Endodermal cell (in vitro differentiated cells): ENCODE measurements at regions not wholly inside any gene's neighbourhood (a gene's known extent, or its start where the extent isn't known, plus 50 kb on each side); places are given as distances from the start of the nearest gene placed in this dataset.
A peak's percentile ranks its signal among the peaks of the same experiment; 100 is the strongest.

Source experiments
- DNase-seq: peaks from one replicate; pipeline ENCODE4 v3.0.0-alpha.2; 2017
- H3K27ac ChIP-seq: 2 replicates; pipeline ENCODE4 v1.5.1; 2013; ENCODE audit warnings: mild to moderate bottlenecking, low read depth, low read length, moderate library complexity
- H3K27me3 ChIP-seq: 2 replicates; pipeline ENCODE4 v1.6.1; 2013; ENCODE audit warnings: mild to moderate bottlenecking, low read length, moderate library complexity; ENCODE audit not compliant: insufficient read depth, control insufficient read depth, poor library complexity, severe bottlenecking
- H3K36me3 ChIP-seq: 2 replicates; pipeline ENCODE4 v1.7.0; 2013; ENCODE audit warnings: mild to moderate bottlenecking, low read length, moderate library complexity; ENCODE audit not compliant: control insufficient read depth, insufficient read depth
- H3K4me1 ChIP-seq: one replicate; pipeline ENCODE4 v1.7.0; 2013; ENCODE audit warnings: low read length; ENCODE audit not compliant: control insufficient read depth, insufficient read depth
- H3K4me3 ChIP-seq: 2 replicates; pipeline ENCODE4 v1.5.1; 2013; ENCODE audit warnings: mild to moderate bottlenecking, low read length, moderate library complexity
- H3K9ac ChIP-seq: 2 replicates; pipeline ENCODE4 v1.6.1; 2013; ENCODE audit warnings: mild to moderate bottlenecking, low read length, moderate library complexity; ENCODE audit not compliant: poor library complexity, severe bottlenecking; ENCODE audit errors: extremely low read depth
- H3K9me3 ChIP-seq: 2 replicates; pipeline ENCODE4 v1.6.1; 2013; ENCODE audit warnings: mild to moderate bottlenecking, low read length, moderate library complexity; ENCODE audit not compliant: control insufficient read depth
- H3K27ac Mint-ChIP-seq: 2 replicates; pipeline ENCODE4 v1.8.0; 2020; ENCODE audit warnings: mixed read lengths
- H3K27me3 Mint-ChIP-seq: 2 replicates; pipeline ENCODE4 v1.8.0; 2021; ENCODE audit warnings: mild to moderate bottlenecking, mixed read lengths; ENCODE audit not compliant: insufficient read depth
- H3K36me3 Mint-ChIP-seq: 2 replicates; pipeline ENCODE4 v1.8.0; 2020; ENCODE audit warnings: low read depth, mixed read lengths
- H3K4me1 Mint-ChIP-seq: 2 replicates; pipeline ENCODE4 v1.8.0; 2020; ENCODE audit warnings: mixed read lengths
- H3K4me3 Mint-ChIP-seq: 2 replicates; pipeline ENCODE4 v1.8.0; 2020; ENCODE audit warnings: mild to moderate bottlenecking, moderate library complexity, mixed read lengths
- H3K9me3 Mint-ChIP-seq: 2 replicates; pipeline ENCODE4 v1.8.0; 2020; ENCODE audit warnings: mild to moderate bottlenecking, mixed read lengths
- WGBS, 2 experiments: methylation state at CpG; one replicate each; pipeline versions ENCODE4 v1.1.5 to v1.1.7; 2013; ENCODE audit warnings: missing lambda C conversion rate in 2 of 2, mixed read lengths in 1 of 2; ENCODE audit not compliant: insufficient coverage in 1 of 2, insufficient read length in 1 of 2; 5-methylcytosine and 5-hydroxymethylcytosine counted together
- TF ChIP-seq, protein P1 (sequence below): fragments of 200-600 bp; sonication (generic); conservative IDR thresholded peaks from 2 replicates; pipeline ENCODE4 v1.5.0; 2021; ENCODE audit warnings: antibody characterized with exemption, mild to moderate bottlenecking

DNA sequence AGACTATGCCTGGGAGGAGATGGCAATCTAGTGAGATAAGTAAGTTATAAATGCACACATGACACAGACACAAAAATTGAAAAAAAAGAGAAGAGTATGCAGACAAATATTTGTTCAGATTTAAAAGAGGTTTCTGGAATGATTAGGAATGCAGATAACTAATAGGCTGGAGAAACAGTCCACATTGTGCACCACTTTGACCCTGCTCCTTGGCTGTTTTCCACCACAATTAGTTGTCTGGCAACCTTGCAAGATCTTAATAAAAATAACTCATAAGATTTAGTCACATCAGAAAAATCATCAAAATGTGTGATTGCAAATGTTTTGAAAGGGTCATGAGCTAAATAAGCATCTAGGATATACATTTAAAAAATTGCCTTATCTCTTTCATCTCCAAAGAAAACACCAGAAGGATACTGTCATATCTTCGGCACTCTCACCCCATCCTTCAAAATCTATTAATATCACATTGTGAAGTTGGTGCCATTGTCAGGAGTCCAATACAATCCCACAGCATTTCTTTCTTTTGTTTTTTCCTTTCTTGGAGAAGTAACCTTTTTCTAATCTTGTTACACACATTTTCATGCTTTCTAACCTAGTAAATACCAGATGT lies 153.7 kb upstream of the KCNMB2 start:
- H3K27me3 ChIP-seq: no peaks in the 10 kb centered on the region
- H3K9ac ChIP-seq: no peak overlapping the region
- no peak for DNase-seq
- Mint-ChIP-seq H3K27ac (no peak overlapping the region), H3K36me3 (no peaks in the 10 kb centered on the region), H3K9me3 (no peaks in the 10 kb centered on the region), H3K27me3 (no peaks in the 10 kb centered on the region), H3K4me3 (no peak overlapping the region), H3K4me1 (peaks cover 6% of the 10 kb centered on the region)
- H3K4me1 ChIP-seq: no peaks in the 10 kb centered on the region
- no peaks in the 10 kb centered on the region for H3K36me3 ChIP-seq
- no peaks in the 10 kb centered on the region for H3K9me3 ChIP-seq
- TF ChIP-seq, protein P1, sequence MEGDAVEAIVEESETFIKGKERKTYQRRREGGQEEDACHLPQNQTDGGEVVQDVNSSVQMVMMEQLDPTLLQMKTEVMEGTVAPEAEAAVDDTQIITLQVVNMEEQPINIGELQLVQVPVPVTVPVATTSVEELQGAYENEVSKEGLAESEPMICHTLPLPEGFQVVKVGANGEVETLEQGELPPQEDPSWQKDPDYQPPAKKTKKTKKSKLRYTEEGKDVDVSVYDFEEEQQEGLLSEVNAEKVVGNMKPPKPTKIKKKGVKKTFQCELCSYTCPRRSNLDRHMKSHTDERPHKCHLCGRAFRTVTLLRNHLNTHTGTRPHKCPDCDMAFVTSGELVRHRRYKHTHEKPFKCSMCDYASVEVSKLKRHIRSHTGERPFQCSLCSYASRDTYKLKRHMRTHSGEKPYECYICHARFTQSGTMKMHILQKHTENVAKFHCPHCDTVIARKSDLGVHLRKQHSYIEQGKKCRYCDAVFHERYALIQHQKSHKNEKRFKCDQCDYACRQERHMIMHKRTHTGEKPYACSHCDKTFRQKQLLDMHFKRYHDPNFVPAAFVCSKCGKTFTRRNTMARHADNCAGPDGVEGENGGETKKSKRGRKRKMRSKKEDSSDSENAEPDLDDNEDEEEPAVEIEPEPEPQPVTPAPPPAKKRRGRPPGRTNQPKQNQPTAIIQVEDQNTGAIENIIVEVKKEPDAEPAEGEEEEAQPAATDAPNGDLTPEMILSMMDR: no peak
- no peak overlapping the region for H3K4me3 ChIP-seq
- H3K27ac ChIP-seq: no peak overlapping the region
- 83 to 88% methylated on average over 1 of the region's 1 CpG for WGBS, 2 experiments

DNA sequence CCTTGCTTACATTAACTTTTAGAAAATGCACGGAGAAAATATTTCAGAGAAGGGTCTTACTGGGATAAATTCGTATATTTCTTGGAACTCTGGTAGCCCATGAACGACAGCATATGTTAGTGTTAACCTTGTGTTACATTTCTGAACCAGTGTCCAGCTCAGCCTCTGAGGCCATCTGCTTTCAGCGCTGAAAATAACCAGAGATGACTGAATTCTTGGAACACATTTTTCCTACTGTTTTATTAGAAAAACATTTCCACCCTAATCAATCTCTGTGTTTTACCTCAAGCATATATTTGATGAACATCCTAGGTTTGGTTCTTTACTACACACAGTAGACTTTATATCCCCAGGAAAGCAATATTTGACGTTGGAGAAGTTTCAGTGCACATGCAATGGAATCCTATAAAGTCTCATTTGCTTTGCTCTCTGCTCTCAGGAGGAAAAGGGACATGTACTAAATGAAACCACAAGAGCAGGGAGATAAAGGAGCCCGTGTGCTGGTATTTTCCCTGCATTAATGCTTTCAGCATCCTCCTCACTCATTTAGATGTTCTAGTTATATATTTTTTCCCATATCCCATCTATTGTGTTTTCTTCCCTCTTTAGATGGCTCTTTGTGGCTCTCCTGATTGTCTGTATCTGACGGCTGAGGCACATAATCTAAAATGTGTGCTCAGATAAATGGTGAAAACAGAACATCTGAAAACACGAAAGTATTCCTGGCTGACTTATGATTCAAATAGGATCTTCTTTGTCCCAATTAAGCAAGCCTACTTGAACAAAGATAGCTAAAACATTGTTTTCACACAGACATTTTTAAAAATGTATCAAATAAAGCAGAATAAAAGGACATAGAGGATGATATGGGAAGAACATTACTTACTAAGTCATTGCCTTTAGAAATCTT lies 151.7 kb upstream of the KCNMB2 start:
- no peak overlapping the region for H3K9ac ChIP-seq
- WGBS, 2 experiments: 88 to 93% methylated on average over 6 to 8 of the region's 8 CpGs
- H3K4me1 ChIP-seq: no peaks in the 10 kb centered on the region
- Mint-ChIP-seq H3K4me1 (peaks cover 6% of the 10 kb centered on the region), H3K27me3 (no peaks in the 10 kb centered on the region), H3K36me3 (no peaks in the 10 kb centered on the region), H3K9me3 (no peaks in the 10 kb centered on the region), H3K27ac (no peak overlapping the region), H3K4me3 (no peak overlapping the region)
- no peak for DNase-seq
- H3K36me3 ChIP-seq: no peaks in the 10 kb centered on the region
- TF ChIP-seq, protein P1: no peak
- H3K9me3 ChIP-seq: no peaks in the 10 kb centered on the region
- no peak overlapping the region for H3K27ac ChIP-seq
- H3K27me3 ChIP-seq: no peaks in the 10 kb centered on the region
- H3K4me3 ChIP-seq: no peak overlapping the region

DNA sequence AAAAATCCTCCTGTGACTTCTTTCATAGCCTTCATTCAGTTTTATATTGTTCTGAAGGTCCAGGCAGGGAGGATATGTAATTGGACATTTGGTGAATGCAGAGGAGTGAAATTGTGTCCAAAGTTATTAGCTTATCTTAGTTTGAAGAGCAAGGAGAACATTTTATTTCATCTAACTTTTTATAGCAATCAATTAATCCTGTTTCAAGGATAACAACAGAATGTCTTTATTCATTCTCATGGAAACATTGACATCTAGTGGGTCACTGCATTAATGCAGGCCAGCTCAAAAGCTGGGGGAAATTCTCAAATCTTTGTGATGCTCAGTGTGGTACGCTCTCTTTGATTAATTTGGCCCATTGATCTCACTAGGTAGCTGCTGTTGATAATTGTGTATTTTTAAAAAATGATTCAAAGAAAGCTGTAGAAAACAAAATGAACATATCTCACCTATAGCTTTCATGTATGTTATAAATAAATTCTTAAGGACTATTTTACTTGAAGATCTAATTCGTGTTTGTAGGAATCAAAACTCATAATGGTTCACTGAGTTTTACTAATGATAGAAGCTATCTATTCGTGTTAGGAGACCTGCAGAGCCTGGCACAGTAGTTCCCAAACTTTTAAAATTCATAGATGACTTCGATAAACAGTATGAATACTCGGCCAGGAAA lies 150.8 kb upstream of the KCNMB2 start:
- DNase-seq: peak; percentile 67
- no peak overlapping the region for H3K9ac ChIP-seq
- no peaks in the 10 kb centered on the region for H3K36me3 ChIP-seq
- Mint-ChIP-seq H3K27ac (no peak overlapping the region), H3K4me3 (no peak overlapping the region), H3K27me3 (no peaks in the 10 kb centered on the region), H3K36me3 (no peaks in the 10 kb centered on the region), H3K9me3 (no peaks in the 10 kb centered on the region), H3K4me1 (peaks cover 6% of the 10 kb centered on the region)
- TF ChIP-seq, protein P1: peak; percentile 91
- H3K9me3 ChIP-seq: no peaks in the 10 kb centered on the region
- 70 to 73% methylated on average over 4 to 5 of the region's 5 CpGs for WGBS, 2 experiments
- no peaks in the 10 kb centered on the region for H3K27me3 ChIP-seq
- no peak overlapping the region for H3K4me3 ChIP-seq
- no peak overlapping the region for H3K27ac ChIP-seq
- no peaks in the 10 kb centered on the region for H3K4me1 ChIP-seq
